ENCODE measurements at regions not wholly inside any gene's neighbourhood (a gene's known extent, or its start where the extent isn't known, plus 50 kb on each side); places are given as distances from the start of the nearest gene placed in this dataset.

DNA sequence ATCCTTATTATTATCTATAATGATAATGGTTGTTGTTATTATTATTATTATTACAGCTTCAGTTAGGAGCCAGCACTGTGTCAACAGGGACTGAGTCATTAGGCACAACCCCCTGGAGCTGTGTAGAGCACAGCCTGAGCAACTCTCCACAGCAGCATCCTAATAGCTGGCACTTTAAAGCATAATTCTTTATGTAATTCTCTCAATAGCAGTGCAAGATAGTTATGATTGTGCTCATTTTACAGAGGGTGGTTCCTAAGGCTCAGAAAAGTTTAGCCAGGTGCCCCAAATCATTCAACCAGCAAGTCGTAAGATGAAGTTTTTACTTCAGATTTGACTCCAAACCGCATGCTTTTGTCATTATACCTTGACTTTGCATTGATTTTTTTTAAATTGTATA is 390.3 kb downstream of the ANXA1 start:
- TF ChIP-seq, protein P1, sequence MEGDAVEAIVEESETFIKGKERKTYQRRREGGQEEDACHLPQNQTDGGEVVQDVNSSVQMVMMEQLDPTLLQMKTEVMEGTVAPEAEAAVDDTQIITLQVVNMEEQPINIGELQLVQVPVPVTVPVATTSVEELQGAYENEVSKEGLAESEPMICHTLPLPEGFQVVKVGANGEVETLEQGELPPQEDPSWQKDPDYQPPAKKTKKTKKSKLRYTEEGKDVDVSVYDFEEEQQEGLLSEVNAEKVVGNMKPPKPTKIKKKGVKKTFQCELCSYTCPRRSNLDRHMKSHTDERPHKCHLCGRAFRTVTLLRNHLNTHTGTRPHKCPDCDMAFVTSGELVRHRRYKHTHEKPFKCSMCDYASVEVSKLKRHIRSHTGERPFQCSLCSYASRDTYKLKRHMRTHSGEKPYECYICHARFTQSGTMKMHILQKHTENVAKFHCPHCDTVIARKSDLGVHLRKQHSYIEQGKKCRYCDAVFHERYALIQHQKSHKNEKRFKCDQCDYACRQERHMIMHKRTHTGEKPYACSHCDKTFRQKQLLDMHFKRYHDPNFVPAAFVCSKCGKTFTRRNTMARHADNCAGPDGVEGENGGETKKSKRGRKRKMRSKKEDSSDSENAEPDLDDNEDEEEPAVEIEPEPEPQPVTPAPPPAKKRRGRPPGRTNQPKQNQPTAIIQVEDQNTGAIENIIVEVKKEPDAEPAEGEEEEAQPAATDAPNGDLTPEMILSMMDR (conservative IDR thresholded peaks at IDR 0.05; ENCODE audit: low read depth, low read length), result no peak
- DNase-seq (ENCODE audit: low read depth), result peak; percentile 16
- H3K4me3 ChIP-seq (ENCODE audit: low read depth, low read length), result no peak overlapping the region

GRCh38 chr9:73543727-73544126 is 392.1 kb downstream of the ANXA1 start:
- H3K4me3 ChIP-seq (ENCODE audit: low read depth, low read length), result no peak overlapping the region
- no peak for DNase-seq (ENCODE audit: low read depth)
- TF ChIP-seq, protein P1 (conservative IDR thresholded peaks at IDR 0.05; ENCODE audit: low read depth, low read length), result no peak

DNA sequence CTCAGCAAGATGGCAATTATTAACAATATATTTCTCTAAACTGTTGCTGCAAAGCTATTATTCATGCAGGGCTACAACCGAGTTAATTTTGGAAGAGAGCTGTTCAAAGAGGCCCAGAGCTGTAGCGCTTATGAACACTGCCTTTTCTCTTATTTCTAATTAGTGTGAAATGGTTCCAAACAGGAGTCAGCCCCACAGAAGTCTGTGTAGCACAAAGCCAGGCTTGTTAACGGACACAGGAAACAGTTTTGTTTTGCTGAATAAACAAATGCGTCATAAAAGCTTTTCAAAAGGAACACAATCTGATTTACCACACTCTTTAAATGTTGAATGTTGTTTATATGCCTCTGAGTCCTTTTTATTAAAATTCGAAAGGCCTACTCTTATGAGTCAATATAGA is 396.5 kb downstream of the ANXA1 start:
- no peak overlapping the region for H3K4me3 ChIP-seq (ENCODE audit: low read depth, low read length)
- TF ChIP-seq, protein P1 (conservative IDR thresholded peaks at IDR 0.05; ENCODE audit: low read depth, low read length), result no peak
- peak; percentile 2 for DNase-seq (ENCODE audit: low read depth)

DNA sequence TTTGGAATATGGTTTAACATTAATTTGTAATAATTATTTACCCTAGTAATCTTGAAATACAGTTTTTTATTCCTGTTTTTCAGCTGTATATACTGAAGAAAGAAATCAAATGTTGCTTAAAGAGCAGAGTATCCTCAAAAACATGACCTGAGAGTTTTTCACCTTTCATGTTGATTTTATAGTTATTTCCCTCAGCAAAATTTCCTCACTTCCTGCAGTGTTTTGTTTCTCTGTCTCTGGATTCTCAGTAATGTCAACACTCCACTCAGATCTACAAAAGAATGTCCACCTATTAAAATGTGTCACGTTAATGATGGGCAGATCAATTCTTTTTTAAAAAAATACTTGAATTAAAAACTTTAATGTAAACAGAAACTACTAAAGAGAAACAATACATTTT is 398.3 kb downstream of the ANXA1 start:
- peak; percentile 3 for DNase-seq (ENCODE audit: low read depth)
- no peak overlapping the region for H3K4me3 ChIP-seq (ENCODE audit: low read depth, low read length)
- TF ChIP-seq, protein P1 (conservative IDR thresholded peaks at IDR 0.05; ENCODE audit: low read depth, low read length), result no peak

GRCh38 chr9:73553295-73553694 is 401.6 kb downstream of the ANXA1 start:
- no peak overlapping the region for H3K4me3 ChIP-seq (ENCODE audit: low read depth, low read length)
- TF ChIP-seq, protein P1 (conservative IDR thresholded peaks at IDR 0.05; ENCODE audit: low read depth, low read length), result no peak

GRCh38 chr9:73558471-73558870 is 406.8 kb downstream of the ANXA1 start:
- no peak for DNase-seq (ENCODE audit: low read depth)
- TF ChIP-seq, protein P1 (conservative IDR thresholded peaks at IDR 0.05; ENCODE audit: low read depth, low read length), result no peak
- H3K4me3 ChIP-seq (ENCODE audit: low read depth, low read length), result no peak overlapping the region

More at GRCh38 chr9:73553295-73553694, 401.6 kb downstream of the ANXA1 start:
- no peak for DNase-seq (ENCODE audit: low read depth)

DNA sequence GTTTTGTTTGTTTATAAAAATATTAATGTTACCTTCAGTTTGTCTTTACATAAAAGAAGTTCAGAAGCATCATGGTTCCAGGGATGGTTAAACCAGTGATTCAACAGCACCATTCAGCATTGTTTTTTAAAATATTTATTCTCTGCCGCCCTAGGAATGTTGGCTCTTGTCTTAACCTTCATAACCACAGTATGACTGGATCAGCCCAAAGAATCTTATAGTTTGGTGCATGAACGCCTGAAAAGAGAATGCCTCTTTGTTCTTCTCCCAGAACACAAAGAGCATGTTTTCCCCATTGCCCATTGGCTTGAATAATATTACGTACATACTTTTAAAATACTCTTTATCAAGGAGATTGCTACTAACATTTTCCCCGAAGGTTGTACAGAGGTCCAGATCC is 413.4 kb downstream of the ANXA1 start:
- H3K4me3 ChIP-seq (ENCODE audit: low read depth, low read length), result no peak overlapping the region
- TF ChIP-seq, protein P1 (conservative IDR thresholded peaks at IDR 0.05; ENCODE audit: low read depth, low read length), result no peak
- DNase-seq (ENCODE audit: low read depth), result peak; percentile 53
